AG10803 (cell line): ENCODE measurements at regions not wholly inside any gene's neighbourhood (a gene's known extent, or its start where the extent isn't known, plus 50 kb on each side); places are given as distances from the start of the nearest gene placed in this dataset.

ENCODE experiments used
- DNase-seq: peaks from one replicate; pipeline ENCODE4 v3.0.0; 2010; ENCODE audit warnings: low read depth
- H3K4me3 ChIP-seq: 2 replicates; pipeline ENCODE4 v1.5.1; 2011; ENCODE audit warnings: mild to moderate bottlenecking, low read length, control low read depth
- TF ChIP-seq, protein P1 (sequence below): conservative IDR thresholded peaks from 2 replicates; pipeline ENCODE4 v1.5.1; 2011; ENCODE audit warnings: mild to moderate bottlenecking, low read length, control low read depth, inconsistent platforms

DNA sequence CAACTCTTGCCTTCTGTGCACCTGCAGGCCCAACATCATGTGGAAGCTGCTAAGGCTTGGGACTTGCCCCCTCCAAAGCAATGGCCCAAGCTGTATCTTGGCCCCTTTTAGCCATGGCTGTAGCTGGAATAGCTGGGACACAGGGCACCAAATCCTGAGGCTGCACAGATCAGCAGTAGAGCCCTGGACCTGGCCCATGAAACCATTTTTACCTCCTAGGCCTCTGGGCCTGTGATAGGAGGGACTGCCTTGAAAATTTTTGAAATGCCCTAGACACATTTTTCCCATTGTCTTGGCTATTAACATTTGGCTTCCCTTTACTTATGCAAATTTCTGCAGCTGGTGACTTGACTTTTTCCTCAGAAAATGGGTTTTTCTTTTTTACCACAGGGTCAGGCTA, 68.7 kb downstream of the ING1 start:
- no peak overlapping the region for H3K4me3 ChIP-seq
- no peak for DNase-seq
- TF ChIP-seq, protein P1, sequence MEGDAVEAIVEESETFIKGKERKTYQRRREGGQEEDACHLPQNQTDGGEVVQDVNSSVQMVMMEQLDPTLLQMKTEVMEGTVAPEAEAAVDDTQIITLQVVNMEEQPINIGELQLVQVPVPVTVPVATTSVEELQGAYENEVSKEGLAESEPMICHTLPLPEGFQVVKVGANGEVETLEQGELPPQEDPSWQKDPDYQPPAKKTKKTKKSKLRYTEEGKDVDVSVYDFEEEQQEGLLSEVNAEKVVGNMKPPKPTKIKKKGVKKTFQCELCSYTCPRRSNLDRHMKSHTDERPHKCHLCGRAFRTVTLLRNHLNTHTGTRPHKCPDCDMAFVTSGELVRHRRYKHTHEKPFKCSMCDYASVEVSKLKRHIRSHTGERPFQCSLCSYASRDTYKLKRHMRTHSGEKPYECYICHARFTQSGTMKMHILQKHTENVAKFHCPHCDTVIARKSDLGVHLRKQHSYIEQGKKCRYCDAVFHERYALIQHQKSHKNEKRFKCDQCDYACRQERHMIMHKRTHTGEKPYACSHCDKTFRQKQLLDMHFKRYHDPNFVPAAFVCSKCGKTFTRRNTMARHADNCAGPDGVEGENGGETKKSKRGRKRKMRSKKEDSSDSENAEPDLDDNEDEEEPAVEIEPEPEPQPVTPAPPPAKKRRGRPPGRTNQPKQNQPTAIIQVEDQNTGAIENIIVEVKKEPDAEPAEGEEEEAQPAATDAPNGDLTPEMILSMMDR, result no peak

GRCh38 chr13:110784704-110785103, 71.2 kb downstream of the ING1 start:
- TF ChIP-seq, protein P1, result no peak
- no peak overlapping the region for H3K4me3 ChIP-seq
- DNase-seq, result no peak

DNA sequence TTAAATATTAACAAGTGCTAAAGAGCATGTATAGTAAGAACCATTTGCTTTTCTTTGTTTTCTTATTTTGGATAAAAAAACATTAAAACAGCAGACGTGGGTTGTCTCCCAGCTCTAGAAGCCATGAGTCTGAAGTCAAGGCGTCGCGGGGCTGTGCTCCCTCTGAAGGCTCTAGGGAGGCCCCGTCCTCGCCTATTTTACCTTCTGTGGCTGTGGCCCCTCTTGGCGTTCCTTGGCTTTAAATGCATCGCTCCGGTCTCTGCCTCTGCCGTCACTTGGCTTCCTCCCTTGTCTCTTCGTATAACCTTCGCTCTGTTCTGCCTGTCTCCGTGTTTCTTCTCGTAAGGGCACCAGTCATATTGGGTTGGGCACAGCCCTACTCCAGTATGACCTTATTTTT, 75.3 kb downstream of the ING1 start:
- DNase-seq, result no peak
- TF ChIP-seq, protein P1, result no peak
- H3K4me3 ChIP-seq, result no peak overlapping the region

GRCh38 chr13:110789871-110790270, 76.4 kb downstream of the ING1 start:
- H3K4me3 ChIP-seq, result no peak overlapping the region
- DNase-seq, result no peak
- TF ChIP-seq, protein P1, result no peak

- no peak for DNase-seq
- TF ChIP-seq, protein P1, result no peak
- no peak overlapping the region for H3K4me3 ChIP-seq
Observed at GRCh38 chr13:110790371-110790770, 76.9 kb downstream of the ING1 start.

DNA sequence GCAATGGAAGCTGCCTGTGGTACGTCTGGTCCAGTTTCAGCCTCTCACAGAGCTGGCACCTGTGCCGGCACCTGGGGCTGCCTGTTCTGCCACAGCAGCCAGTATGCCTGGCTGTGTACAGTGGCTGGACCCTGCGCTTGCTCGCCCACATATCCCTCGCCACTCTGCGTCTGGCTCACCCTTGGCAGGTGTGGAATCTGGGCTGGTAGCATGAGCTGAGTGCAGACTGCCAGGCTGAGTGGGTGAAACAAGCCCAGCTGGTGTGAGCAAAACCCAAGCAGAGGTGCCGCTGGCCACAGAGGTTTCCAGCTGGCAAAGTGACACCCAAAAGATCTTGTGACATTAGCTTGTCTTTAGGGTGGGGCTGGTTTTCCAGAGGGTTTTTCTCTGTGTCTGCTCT, 80.7 kb downstream of the ING1 start:
- no peak for DNase-seq
- H3K4me3 ChIP-seq, result no peak overlapping the region
- TF ChIP-seq, protein P1, result no peak

DNA sequence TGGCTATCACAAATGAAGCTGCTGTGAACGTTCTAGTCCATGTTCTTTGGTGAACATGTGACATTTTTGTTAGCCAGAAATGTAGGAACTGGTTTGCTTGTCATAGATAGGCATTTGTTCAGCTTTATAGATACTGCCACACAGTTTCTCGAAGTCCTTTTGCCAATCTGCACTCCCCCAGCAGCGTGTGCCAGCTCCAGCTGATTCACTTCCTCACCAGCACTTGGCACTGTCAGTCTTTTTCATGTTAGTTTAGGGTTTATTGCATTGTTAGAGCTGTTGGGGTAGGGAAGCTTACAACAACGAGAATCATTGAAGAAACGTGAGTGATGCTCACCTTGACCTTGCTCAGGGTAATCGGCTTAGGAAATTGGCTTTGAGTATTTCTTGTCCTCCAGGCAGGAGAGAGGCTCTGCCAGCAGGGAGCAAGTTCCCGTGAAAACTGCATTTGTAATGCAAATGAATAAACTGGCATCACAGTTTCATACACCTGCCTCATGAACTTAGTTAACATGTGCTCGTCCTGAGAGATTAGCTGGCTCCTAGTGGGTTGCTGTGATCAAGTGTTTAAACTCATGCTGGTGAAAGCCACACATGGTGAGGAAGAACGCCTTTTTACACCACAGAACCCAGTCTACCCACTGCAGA, 83.9 kb downstream of the ING1 start:
- TF ChIP-seq, protein P1, result no peak
- H3K4me3 ChIP-seq, result no peak overlapping the region
- no peak for DNase-seq
